HG03575 (cell line): ENCODE measurements at regions not wholly inside any gene's neighbourhood (a gene's known extent, or its start where the extent isn't known, plus 50 kb on each side); places are given as distances from the start of the nearest gene placed in this dataset.
"Not testable (repeated sequence)": the region's sequence is repeated elsewhere in the genome, so short reads cannot be mapped to it uniquely, and the experiment has no call there.

Experiments
- ATAC-seq: cut with Tn5 transposase; IDR thresholded peaks from one replicate; pipeline ENCODE4 v1.9.1; 2021; ENCODE audit not compliant: unreplicated experiment, insufficient number of reproducible peaks, low FRiP score; ENCODE audit errors: extremely low read depth

DNA sequence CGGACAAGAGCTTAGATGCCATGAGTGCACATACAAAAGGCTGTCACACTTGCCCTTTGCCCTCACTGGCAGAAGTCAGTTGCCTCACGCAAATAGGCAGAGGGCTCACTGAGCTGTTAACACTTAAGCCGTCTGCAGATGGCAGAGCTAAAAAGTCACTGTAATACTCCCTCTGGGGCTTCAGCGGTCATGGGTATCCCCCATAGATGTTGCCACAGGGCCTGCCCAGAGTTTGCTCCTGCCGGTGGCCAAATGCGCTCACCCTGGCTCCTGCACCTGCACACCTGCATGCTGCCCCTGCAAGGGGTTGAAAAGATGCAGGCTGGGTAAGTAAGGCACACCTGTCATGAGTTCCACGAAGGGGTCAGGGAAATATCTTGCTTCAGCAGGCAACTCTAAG is 741.5 kb downstream of the EDEM1 start:
- ATAC-seq: no peak

DNA sequence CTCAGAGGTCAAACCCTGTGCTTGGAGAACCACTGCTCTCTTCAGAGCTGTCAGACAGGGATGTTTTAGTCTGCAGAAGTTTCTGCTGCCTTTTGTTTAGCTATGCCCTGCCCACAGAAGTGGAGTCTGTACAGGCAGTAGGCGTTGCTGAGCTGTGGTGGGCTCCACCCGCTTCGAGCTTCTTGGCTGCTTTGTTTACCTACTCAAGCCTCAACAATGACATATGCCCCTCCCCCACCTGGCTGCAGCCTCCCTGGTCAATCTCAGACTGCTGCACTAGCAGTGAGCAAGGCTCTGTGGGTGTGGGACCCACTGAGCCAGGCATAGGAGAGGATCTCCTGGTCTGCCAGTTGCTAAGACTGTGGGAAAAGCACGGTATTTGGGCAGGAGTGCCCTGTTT is 756.6 kb downstream of the EDEM1 start:
- ATAC-seq: not testable (repeated sequence)

DNA sequence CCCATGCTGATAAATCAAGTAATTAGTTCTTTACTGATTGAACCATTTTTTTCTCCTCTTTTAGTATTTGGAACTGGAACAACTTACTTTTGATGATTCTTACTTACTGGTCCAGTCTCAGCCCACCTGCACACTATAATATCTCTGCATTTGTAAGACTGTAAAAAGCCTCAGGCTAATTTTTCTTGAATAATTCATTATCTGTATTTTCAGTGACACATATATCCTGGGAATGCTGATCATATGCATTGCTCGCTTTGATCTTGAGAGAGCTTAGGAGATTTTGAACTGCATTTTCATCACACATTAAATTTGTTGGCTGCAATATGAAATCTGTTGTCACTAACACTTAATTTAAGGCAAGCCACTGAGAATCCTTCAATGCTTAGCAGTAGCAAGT is 760.6 kb downstream of the EDEM1 start:
- ATAC-seq: no peak

DNA sequence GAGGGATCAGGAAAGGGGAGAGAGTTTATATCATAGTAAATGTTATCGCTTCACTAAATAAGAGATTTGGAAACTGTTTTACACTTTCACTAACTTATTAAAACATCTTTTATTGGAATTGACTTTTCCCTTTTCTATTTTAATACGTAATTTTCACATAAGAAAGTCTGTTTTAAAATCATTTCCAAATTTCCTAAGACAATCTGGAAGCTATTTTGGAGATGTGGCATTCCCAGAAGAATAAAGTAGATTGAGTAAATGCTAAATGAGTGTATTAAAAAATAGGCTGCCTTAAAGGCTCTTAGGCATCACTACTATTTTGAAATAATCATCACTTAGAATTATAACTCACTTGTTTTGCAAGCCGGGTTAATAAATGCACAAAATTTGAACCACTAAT is 763.5 kb downstream of the EDEM1 start:
- no peak for ATAC-seq

DNA sequence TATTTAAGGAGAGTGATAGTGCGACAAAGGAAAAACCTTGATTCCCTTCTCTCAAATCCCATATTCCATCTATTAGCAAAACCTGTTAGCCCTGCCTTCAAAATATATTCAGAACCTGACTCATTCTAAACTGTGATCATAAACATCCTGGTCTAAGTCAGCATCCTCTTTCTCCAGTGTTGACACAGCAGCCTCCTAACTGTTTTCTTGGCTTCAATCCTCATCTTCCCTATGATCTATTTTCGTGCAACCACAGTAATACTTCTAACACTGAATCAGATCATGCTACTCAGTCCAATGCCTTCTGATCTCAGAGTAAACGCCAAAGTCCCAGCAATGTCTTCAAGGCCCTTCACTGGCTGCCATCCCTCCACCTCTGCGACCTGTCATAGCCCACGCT is 785.1 kb downstream of the EDEM1 start:
- no peak for ATAC-seq

DNA sequence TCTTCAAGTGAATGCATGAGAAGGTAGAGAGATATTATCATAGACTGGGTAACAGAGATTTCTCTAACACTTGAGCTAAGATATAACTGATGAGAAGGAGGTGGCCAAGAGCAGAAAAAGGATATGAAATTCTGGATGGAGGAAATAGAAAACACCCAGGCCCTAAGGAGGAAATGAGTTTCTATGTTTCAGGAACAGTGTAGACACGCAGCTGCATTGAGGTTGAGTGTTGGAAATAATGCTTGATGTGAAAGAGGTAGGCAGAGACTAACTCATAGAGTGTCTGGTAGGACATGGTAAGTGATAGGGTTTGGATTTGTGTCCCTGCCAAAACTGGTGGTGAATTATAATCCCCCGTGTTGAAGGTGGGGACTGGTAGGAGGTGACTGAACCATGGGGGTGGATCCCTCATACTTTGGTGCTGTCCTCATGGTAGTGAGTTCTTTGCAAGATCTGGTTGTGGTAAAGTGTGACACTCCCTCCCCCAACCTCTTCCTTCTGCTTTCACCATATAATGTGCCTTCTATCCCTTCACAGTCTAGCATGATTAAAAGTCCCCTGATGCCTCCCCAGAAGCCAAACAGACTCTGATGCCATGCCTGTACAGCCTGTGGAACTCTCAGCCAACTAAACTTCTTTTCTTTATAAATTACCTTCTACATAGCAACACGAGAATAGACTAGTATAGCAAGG is 787.3 kb downstream of the EDEM1 start:
- ATAC-seq: no peak

DNA sequence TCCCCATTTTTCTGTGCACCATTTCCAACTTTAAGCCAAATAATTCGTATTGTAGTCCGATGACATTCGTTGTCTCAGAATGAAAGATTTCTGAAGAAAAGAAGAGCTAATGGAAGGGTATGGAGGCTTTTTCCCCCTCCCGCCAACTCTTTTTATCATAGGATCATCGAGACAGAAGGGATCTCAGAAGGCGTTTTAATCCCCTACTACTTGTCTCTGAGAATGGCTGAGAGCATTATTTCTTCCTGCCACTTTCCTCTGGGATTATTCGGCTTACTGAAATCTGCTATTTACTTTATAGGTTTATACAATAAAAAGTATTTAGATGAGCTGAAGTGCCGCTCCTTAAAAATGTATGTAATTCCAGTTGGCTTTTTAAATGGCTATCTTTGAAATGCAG is 789.8 kb downstream of the EDEM1 start:
- no peak for ATAC-seq

DNA sequence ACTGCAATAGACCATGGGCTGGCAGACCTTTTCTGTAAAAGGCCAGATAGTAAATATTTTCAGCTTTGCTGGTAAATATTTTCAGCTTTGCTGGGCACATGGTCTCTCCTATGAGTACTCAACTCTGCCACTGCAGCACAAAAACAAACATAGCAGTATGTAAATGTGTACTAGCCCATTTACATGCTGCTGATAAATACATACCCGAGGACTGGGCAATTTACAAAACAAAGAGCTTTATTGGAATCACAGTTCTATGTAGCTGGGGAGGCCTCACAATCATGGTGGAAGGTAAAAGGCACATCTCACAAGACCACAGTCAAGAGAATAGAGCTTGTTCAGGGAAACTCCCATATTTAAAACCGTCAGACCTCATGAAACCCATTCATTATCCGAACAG is 793.0 kb downstream of the EDEM1 start:
- no peak for ATAC-seq

DNA sequence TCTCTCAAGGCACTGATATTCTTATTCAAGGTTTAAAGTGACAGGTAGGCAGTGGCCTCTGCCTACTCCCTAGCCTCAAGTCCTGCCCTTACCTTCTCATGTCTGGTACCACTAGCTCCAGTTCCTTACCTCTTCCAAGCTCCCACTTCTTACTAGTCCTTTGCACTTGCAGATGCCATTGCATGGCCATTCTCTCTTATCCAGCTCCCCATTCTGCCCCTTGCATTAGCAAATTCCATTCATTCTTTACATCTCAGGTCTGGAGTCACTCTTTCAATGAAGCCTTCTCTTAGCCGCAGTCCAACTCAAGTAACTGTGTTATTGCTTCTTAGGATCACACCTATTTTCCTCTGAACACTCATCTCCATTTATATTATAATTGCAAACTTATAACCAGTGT is 807.1 kb downstream of the EDEM1 start:
- ATAC-seq: no peak

DNA sequence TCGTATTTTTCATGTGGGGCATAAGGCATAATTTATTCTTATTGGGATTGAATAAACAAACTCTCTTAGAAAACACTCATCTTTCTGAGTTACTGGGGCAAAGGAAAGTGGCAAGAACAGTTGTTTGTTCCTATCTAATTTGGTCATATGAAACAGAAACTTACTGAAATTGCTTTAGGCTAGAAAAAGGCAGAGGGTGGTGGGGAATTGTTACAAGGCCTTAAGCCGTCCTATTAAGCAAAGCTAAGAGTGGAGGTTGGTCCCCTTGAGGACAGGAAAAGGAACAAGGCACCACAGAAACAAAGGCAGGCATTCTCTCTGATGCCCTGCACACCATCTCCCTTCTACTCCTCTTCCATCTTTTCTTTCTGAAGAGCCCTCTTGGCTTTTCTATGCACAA is 830.9 kb downstream of the EDEM1 start:
- no peak for ATAC-seq

DNA sequence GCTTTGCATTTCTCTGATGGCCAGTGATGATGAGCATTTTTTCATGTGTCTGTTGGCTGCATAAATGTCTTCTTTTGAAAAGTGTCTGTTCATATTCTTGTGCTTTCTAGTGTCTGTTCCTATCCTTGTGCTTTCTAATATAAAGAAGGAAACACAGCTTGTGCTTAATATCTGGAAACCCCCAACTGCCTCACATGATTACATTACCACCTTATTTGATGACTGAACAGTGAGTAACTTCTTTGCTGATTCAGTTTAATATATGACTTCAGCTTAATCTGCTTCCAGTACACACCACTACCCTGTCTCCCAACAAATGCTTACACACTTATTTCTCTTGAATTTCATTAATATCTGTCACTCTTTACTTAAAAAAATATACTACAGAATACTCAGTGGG is 835.1 kb downstream of the EDEM1 start:
- ATAC-seq: no peak

DNA sequence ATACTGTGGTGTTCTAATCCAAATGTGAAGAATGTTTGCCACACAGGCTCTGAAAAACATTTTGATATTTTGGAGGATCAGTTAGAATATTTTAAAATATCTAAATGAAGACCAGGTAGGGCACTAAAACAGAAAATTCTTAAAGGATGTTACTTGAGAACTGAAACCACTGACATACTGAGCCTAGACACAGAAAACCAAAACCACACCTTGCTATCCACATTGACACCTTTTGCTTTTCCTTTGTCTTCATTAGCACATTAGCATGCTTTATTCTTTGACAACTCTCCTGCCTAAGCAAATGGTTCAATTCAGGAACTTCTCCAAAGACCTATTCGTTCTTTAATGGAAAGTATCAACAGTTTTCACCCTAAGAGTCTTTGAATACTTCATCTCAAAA is 835.9 kb upstream of the GRM7 start:
- no peak for ATAC-seq

DNA sequence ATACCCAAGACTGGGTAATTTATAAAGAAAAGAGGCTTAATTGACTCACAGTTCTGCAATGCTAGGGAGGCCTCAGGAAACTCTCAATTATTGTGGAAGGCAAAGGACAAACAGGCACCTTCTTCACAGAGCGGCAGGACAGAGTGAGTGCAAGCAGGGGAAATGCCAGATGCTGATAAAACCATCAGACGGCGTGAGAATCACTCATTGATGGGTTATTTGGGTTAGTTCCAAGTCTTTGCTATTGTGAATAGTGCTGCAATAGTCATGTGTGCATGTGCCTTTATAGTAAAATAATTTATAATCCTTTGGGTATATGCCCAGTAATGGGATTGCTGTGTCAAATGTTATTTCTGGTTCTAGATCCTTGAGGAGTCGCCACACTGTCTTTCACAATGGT is 830.3 kb upstream of the GRM7 start:
- ATAC-seq: not testable (repeated sequence)

DNA sequence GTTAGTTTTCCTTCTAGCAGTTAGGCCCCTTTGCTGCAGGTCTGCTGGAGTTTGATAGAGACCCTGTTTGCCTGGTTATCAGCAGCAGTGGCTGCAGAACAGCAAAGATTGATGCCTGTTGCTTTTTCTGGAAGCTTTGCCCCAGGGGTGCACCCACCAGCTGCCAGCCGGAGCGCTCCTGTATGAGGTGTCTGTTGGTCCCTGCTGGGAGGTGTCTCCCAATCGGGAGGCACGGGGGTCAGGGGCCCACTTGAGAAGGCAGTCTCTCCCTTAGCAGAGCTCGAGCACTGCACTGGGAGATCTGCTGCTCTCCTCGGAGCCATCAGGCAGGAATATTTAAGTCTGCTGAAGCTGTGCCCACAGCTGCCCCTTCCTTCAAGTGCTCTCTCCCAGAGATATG is 825.3 kb upstream of the GRM7 start:
- ATAC-seq: no peak

DNA sequence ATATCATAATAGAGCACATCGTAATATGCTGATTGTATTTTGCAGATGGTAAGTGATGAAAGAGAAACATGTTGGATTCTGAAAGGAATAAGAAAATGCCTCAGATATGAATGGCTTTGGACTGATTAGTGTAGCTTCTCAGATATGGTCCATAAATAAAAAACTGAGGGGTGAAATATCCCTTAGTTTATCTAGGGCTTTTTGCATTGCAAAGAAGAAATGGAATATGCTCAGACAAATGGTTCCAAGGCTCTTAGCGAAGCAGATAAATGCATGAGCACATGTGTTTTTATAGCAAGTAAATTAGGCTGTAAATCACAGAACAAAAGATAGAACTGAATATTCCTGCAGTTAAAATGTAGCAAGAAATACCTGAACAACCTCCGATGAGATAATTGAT is 820.9 kb upstream of the GRM7 start:
- ATAC-seq: no peak

DNA sequence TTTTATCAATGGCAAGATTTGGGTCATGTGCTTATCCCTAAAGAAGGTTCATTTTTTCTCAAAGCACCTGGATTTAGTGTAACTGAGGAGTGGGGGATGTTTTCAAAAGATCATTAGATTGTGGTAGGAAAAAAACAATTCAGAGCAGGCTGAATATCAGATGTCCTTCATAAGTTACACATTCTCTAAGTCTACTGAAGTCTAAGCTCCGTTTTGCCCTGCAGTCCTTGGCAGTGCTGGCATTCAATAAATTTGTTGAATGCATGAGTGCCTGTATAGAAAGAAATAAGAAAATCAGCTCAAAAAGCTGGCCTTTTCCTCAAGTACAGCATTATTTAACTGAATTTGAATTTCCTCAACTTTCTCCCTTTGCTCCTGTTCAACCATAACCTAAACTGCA is 819.0 kb upstream of the GRM7 start:
- no peak for ATAC-seq

DNA sequence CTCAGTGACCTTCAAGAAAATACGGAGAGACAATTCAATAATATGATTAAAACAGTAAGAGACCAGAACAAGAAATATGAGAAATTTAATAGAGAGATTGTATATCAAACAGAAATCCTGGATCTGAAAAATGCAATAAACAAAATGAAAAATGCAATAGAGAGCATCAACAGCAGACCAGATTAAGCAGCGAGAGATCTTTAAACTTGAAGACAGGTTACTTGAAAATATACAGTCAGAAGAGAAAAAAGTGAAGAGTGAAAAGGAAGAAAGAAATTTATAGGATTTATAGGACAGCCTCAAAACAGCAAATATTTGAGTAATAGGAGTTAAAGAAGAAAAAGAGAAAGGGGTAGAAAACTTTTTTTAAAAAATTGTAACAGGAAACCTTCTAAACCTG is 813.9 kb upstream of the GRM7 start:
- no peak for ATAC-seq

DNA sequence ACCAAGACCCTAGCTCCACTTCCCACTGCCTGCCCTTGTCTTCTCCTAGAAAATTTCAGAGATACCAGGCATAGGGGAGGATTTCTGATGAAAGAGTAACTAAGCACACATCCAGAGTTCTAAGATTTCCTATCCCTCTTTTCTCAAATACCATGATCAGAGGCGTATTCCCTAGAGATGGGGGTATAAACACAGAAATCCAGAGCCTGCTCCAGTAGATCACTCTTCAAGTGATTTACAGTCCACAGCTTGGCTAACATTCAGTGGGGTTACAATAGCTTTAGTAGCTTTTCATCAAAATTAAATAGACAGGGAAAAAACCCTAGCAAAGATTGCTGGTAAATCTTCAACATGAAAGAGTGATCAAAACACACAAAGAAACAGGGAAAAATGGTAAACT is 800.7 kb upstream of the GRM7 start:
- no peak for ATAC-seq

DNA sequence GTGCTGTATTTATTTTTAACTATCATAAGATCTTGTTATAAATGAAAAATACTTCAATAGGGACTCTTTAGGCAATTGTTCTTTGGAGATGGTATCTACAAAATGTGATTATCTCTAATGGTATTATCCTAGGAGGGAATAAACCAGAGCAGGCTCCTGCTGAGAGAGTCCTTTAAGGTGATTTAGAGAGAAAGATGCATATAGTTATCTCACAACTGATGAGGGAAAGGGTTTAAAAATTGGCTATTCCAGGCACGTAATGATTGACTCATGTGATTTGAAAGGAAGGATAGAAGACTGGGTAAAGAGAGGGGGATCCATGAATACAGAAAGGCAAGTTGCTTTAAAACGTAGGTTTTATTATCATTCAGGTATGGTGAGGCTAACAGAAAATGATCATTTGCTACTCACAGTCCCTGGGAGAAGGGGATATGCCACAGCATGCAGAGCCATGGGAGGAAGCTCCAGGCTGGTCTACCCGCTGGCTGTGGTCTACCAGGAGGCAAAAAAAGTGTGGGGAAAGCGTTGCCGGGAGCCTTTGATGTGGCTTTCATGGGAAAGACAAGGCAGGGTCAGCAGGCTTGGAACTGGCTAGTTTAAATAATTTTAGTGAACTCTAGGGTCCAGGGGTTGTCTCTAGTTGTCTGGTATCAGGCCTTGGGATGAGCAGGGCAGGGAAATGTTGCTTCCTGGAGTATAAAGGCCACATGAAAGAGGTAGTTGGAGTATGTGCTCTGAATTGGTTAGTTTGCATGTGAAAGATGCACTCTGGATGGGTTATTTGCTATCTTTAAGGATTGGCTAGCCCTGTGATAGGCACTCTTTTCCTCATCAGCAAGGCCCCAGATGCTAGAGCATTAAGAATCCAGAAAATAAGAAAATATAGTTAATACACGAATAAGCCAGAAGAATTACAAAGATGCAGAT is 798.4 kb upstream of the GRM7 start:
- ATAC-seq: no peak

DNA sequence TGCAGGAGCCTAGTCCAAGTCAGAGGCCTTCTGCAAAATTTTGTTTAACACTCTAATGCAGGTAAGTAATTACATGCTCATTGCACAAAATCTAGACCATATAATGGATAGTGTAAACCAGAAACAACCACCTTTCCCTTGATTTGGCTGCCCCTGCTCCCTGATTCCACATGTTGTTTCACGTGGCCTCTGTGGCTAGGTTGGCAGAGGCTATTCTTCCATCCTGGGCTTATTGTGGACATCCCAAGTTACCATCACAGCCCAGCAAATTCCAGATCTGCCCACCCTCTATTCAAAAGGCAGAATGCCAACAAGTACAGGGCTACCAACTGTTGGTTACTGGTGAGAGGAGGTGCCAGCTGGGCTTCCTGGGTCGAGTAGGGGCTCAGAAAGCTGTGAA is 794.5 kb upstream of the GRM7 start:
- ATAC-seq: no peak
